ENCODE measurements at regions not wholly inside any gene's neighbourhood (a gene's known extent, or its start where the extent isn't known, plus 50 kb on each side); places are given as distances from the start of the nearest gene placed in this dataset.

DNA sequence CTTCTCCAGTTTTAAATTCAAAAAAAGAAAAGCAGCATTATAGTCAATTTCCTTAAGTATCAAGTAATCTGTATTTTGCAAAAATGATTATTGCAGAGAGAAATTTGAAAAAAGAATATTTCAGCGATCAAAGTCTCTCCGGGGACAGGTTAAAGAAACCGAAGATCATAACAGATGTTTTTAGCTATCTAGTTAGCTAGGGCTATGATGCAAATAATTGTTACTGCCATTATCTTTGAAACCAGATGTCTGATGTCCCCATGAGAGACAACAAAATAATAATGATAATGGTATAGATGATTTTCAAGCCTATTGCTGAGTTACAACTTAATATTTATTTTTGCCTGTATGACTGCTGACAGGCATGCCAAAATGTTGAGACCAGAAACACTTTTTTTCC, 1326.0 kb downstream of the PLA2G4A start:
- ATAC-seq: no peak
- TF ChIP-seq ISL1 (CRISPR knock-in tag; IDR thresholded peaks at IDR 0.05): no peak
- TF ChIP-seq CSDC2 (CRISPR knock-in tag; IDR thresholded peaks at IDR 0.05): no peak
- TF ChIP-seq ZNF8 (CRISPR knock-in tag; IDR thresholded peaks at IDR 0.05): no peak
- no peak for TF ChIP-seq OSR1 (CRISPR knock-in tag; IDR thresholded peaks at IDR 0.05)
- TF ChIP-seq ZNF565 (CRISPR knock-in tag; conservative IDR thresholded peaks at IDR 0.05; ENCODE audit: low read depth): no peak
- TF ChIP-seq, protein P1, sequence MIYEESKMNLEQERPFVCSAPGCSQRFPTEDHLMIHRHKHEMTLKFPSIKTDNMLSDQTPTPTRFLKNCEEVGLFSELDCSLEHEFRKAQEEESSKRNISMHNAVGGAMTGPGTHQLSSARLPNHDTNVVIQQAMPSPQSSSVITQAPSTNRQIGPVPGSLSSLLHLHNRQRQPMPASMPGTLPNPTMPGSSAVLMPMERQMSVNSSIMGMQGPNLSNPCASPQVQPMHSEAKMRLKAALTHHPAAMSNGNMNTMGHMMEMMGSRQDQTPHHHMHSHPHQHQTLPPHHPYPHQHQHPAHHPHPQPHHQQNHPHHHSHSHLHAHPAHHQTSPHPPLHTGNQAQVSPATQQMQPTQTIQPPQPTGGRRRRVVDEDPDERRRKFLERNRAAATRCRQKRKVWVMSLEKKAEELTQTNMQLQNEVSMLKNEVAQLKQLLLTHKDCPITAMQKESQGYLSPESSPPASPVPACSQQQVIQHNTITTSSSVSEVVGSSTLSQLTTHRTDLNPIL (CRISPR knock-in tag; IDR thresholded peaks at IDR 0.05; ENCODE audit: low read depth): no peak
- TF ChIP-seq TOX (CRISPR knock-in tag; IDR thresholded peaks at IDR 0.05; ENCODE audit: borderline replicate concordance): no peak
- no peak for TF ChIP-seq ZC3H10 (CRISPR knock-in tag; IDR thresholded peaks at IDR 0.05)
- TF ChIP-seq ARNTL (CRISPR knock-in tag; IDR thresholded peaks at IDR 0.05; ENCODE audit: borderline replicate concordance, low read depth): no peak
- TF ChIP-seq GLIS3 (CRISPR knock-in tag; IDR thresholded peaks at IDR 0.05): no peak
- no peak for TF ChIP-seq BACH2 (CRISPR knock-in tag; IDR thresholded peaks at IDR 0.05; ENCODE audit: borderline replicate concordance)
- no peak for TF ChIP-seq ZFP3 (CRISPR knock-in tag; IDR thresholded peaks at IDR 0.05)
- no peak for TF ChIP-seq PPARA (CRISPR knock-in tag; IDR thresholded peaks at IDR 0.05; ENCODE audit: borderline replicate concordance)
- no peak for TF ChIP-seq SNAI2 (CRISPR knock-in tag; IDR thresholded peaks at IDR 0.05)
- TF ChIP-seq, protein P2, sequence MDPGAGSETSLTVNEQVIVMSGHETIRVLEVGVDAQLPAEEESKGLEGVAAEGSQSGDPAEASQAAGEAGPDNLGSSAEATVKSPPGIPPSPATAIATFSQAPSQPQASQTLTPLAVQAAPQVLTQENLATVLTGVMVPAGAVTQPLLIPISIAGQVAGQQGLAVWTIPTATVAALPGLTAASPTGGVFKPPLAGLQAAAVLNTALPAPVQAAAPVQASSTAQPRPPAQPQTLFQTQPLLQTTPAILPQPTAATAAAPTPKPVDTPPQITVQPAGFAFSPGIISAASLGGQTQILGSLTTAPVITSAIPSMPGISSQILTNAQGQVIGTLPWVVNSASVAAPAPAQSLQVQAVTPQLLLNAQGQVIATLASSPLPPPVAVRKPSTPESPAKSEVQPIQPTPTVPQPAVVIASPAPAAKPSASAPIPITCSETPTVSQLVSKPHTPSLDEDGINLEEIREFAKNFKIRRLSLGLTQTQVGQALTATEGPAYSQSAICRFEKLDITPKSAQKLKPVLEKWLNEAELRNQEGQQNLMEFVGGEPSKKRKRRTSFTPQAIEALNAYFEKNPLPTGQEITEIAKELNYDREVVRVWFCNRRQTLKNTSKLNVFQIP (CRISPR knock-in tag; IDR thresholded peaks at IDR 0.05; ENCODE audit: borderline replicate concordance, low read depth): no peak
- TF ChIP-seq, protein P3, sequence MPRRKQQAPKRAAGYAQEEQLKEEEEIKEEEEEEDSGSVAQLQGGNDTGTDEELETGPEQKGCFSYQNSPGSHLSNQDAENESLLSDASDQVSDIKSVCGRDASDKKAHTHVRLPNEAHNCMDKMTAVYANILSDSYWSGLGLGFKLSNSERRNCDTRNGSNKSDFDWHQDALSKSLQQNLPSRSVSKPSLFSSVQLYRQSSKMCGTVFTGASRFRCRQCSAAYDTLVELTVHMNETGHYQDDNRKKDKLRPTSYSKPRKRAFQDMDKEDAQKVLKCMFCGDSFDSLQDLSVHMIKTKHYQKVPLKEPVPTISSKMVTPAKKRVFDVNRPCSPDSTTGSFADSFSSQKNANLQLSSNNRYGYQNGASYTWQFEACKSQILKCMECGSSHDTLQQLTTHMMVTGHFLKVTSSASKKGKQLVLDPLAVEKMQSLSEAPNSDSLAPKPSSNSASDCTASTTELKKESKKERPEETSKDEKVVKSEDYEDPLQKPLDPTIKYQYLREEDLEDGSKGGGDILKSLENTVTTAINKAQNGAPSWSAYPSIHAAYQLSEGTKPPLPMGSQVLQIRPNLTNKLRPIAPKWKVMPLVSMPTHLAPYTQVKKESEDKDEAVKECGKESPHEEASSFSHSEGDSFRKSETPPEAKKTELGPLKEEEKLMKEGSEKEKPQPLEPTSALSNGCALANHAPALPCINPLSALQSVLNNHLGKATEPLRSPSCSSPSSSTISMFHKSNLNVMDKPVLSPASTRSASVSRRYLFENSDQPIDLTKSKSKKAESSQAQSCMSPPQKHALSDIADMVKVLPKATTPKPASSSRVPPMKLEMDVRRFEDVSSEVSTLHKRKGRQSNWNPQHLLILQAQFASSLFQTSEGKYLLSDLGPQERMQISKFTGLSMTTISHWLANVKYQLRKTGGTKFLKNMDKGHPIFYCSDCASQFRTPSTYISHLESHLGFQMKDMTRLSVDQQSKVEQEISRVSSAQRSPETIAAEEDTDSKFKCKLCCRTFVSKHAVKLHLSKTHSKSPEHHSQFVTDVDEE (CRISPR knock-in tag; IDR thresholded peaks at IDR 0.05): no peak

DNA sequence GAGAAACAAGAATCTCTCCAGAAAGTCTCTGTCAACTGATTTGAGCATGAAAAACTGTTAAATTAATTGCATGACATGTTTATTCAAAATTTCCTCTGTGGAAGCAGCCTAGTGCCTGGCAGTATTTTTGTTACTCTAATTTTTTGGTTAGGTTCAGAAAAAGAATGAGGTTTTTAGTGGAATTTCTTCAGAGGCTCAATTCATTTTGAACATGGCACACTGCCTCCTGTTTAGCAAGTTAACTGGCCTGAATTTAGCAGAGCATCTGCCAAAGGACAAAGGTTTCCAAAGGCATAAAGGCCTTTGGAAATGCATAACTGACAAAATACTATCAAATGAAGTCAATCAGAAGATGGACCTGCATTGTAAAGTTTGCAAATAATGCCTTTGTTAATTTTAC, 1326.5 kb downstream of the PLA2G4A start:
- no peak for TF ChIP-seq ZFP30 (CRISPR knock-in tag; IDR thresholded peaks at IDR 0.05)
- ATAC-seq: no peak

DNA sequence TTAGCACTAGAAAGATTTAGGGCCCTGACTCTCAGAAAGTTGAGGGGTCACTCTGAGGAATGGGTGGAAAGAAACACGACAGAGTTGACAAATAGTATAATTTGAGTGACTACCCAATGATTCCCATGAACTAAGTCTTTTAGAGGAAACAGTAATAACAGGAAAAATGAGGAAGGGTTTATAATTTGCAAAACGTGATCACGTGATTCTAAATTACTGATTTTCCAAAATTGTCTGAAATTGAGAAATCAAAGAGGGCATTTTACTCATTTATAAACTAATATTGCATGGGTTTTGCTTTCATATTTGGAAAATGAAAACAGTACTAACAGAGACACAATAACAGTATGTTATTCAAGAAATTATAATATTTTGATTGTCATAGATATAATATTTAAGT, 1335.7 kb downstream of the PLA2G4A start:
- TF ChIP-seq TOX (CRISPR knock-in tag; IDR thresholded peaks at IDR 0.05; ENCODE audit: borderline replicate concordance): no peak
- TF ChIP-seq, protein P3 (CRISPR knock-in tag; IDR thresholded peaks at IDR 0.05): no peak
- TF ChIP-seq, protein P4, sequence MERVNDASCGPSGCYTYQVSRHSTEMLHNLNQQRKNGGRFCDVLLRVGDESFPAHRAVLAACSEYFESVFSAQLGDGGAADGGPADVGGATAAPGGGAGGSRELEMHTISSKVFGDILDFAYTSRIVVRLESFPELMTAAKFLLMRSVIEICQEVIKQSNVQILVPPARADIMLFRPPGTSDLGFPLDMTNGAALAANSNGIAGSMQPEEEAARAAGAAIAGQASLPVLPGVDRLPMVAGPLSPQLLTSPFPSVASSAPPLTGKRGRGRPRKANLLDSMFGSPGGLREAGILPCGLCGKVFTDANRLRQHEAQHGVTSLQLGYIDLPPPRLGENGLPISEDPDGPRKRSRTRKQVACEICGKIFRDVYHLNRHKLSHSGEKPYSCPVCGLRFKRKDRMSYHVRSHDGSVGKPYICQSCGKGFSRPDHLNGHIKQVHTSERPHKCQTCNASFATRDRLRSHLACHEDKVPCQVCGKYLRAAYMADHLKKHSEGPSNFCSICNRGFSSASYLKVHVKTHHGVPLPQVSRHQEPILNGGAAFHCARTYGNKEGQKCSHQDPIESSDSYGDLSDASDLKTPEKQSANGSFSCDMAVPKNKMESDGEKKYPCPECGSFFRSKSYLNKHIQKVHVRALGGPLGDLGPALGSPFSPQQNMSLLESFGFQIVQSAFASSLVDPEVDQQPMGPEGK (CRISPR knock-in tag; IDR thresholded peaks at IDR 0.05; ENCODE audit: borderline replicate concordance): no peak
- TF ChIP-seq, protein P2 (CRISPR knock-in tag; IDR thresholded peaks at IDR 0.05; ENCODE audit: borderline replicate concordance, low read depth): no peak
- TF ChIP-seq ZFP30 (CRISPR knock-in tag; IDR thresholded peaks at IDR 0.05): no peak
- TF ChIP-seq, protein P1 (CRISPR knock-in tag; IDR thresholded peaks at IDR 0.05; ENCODE audit: low read depth): no peak
- TF ChIP-seq TCF4 (CRISPR knock-in tag; IDR thresholded peaks at IDR 0.05; ENCODE audit: borderline replicate concordance): no peak
- no peak for TF ChIP-seq PPARA (CRISPR knock-in tag; IDR thresholded peaks at IDR 0.05; ENCODE audit: borderline replicate concordance)
- TF ChIP-seq ZNF70 (CRISPR knock-in tag; IDR thresholded peaks at IDR 0.05): no peak
- no peak for TF ChIP-seq ESRRG (CRISPR knock-in tag; IDR thresholded peaks at IDR 0.05)
- TF ChIP-seq RARB (CRISPR knock-in tag; IDR thresholded peaks at IDR 0.05): no peak
- no peak for TF ChIP-seq ARNTL (CRISPR knock-in tag; IDR thresholded peaks at IDR 0.05; ENCODE audit: borderline replicate concordance, low read depth)
- TF ChIP-seq ZFP3 (CRISPR knock-in tag; IDR thresholded peaks at IDR 0.05): no peak
- no peak for TF ChIP-seq CSDC2 (CRISPR knock-in tag; IDR thresholded peaks at IDR 0.05)
- TF ChIP-seq ZC3H10 (CRISPR knock-in tag; IDR thresholded peaks at IDR 0.05): no peak
- ATAC-seq: no peak

All from SK-N-SH treated with all-trans-retinoic acid at 6 μM for 48 hours (cell line).